ENCODE measurements at regions not wholly inside any gene's neighbourhood (a gene's known extent, or its start where the extent isn't known, plus 50 kb on each side); places are given as distances from the start of the nearest gene placed in this dataset.
"Not testable (repeated sequence)": the region's sequence is repeated elsewhere in the genome, so short reads cannot be mapped to it uniquely, and the experiment has no call there.

- intact Hi-C loops (cut with micrococcal nuclease; ENCODE audit: unreplicated experiment), result no loop called here
- no TSS peak for BruUV-seq (replicated peaks)
- no peak for TF ChIP-seq CTCF (conservative IDR thresholded peaks at IDR 0.05)
- TF ChIP-seq EZH2 (IDR thresholded peaks at IDR 0.05; ENCODE audit: low read depth), result no peak
- H3K4me1 ChIP-seq (replicated peaks; ENCODE audit: insufficient read depth), result no peaks in the 10 kb centered on the region
- no peaks in the 10 kb centered on the region for H3K36me3 ChIP-seq (ENCODE audit: low read depth)
- no peak overlapping the region for H3K4me3 ChIP-seq
- no peak for DNase-seq
- no peaks in the 10 kb centered on the region for H4K20me1 ChIP-seq (ENCODE audit: insufficient read depth)
- CTCF ChIA-PET, result no interaction called here
- no peaks in the 10 kb centered on the region for H3K27me3 ChIP-seq (ENCODE audit: insufficient read depth, low read depth)
- no peaks in the 10 kb centered on the region for H3F3A ChIP-seq (ENCODE audit: insufficient read depth, low read depth)
- H3K9me3 ChIP-seq (ENCODE audit: insufficient read depth, low read depth), result no peaks in the 10 kb centered on the region
- H3K4me2 ChIP-seq, result no peak overlapping the region
- no peak overlapping the region for H2AFZ ChIP-seq
- no peaks in the 10 kb centered on the region for H3K79me2 ChIP-seq (ENCODE audit: low read depth)
- POLR2A ChIA-PET (ENCODE audit: unreplicated experiment), result no interaction called here
- no peaks in the 10 kb centered on the region for H3K9me2 ChIP-seq (ENCODE audit: insufficient read depth)
- H3K27ac ChIP-seq, result no peak overlapping the region
Observed at GRCh38 chr15:35247150-35247549, 162.1 kb upstream of the NANOGP8 start.

DNA sequence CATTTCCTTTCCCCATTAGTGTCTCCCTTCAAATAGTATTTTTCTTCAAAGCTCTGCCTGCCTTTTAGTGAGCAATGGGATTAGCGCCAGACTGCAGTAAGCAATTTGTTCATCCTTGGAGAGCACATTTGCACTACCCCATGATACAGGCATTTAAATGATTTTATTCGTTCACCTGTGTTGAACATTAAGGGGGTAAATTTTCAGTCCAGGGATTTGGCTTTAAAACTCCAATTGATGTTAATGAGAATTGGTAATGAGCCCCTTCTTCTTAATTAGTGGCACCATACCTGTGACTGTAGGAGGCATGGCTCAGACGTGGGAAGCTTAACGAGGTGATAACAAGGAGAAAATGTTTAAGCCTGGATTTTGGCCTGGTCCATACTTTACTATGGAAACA, 161.4 kb upstream of the NANOGP8 start:
- no peaks in the 10 kb centered on the region for H4K20me1 ChIP-seq (ENCODE audit: insufficient read depth)
- no peak for DNase-seq
- CTCF ChIA-PET, result no interaction called here

GRCh38 chr15:35245681-35246080, 160.6 kb upstream of the NANOGP8 start:
- H3F3A ChIP-seq (ENCODE audit: insufficient read depth, low read depth); H3K4me2 ChIP-seq; DNase-seq; H2AFZ ChIP-seq; H3K36me3 ChIP-seq (ENCODE audit: low read depth); H3K9me2 ChIP-seq (ENCODE audit: insufficient read depth); intact Hi-C loops (cut with micrococcal nuclease; ENCODE audit: unreplicated experiment); H4K20me1 ChIP-seq (ENCODE audit: insufficient read depth); POLR2A ChIA-PET (ENCODE audit: unreplicated experiment); H3K4me3 ChIP-seq; H3K27ac ChIP-seq; H3K79me2 ChIP-seq (ENCODE audit: low read depth); H3K9me3 ChIP-seq (ENCODE audit: insufficient read depth, low read depth); BruUV-seq (replicated peaks); H3K27me3 ChIP-seq (ENCODE audit: insufficient read depth, low read depth); H3K4me1 ChIP-seq (replicated peaks; ENCODE audit: insufficient read depth): not testable (repeated sequence)
- CTCF ChIA-PET, result interaction anchor here (0.6 kb wide), 1 partner anchor 1888 kb away, joined by 4 read pairs; no protein-coding TSS in a partner anchor

More for the DNA sequence above, 161.4 kb upstream of the NANOGP8 start:
- POLR2A ChIA-PET (ENCODE audit: unreplicated experiment), result no interaction called here
- no peak overlapping the region for H3K4me2 ChIP-seq
- no peaks in the 10 kb centered on the region for H3K4me1 ChIP-seq (replicated peaks; ENCODE audit: insufficient read depth)
- no TSS peak for BruUV-seq (replicated peaks)
- H3K9me2 ChIP-seq (ENCODE audit: insufficient read depth), result no peaks in the 10 kb centered on the region
- TF ChIP-seq EZH2 (IDR thresholded peaks at IDR 0.05; ENCODE audit: low read depth) (no peak), CTCF (conservative IDR thresholded peaks at IDR 0.05) (no peak)
- intact Hi-C loops (cut with micrococcal nuclease; ENCODE audit: unreplicated experiment), result no loop called here
- no peaks in the 10 kb centered on the region for H3K27me3 ChIP-seq (ENCODE audit: insufficient read depth, low read depth)
- no peak overlapping the region for H3K27ac ChIP-seq
- H3K4me3 ChIP-seq, result no peak overlapping the region
- H3K36me3 ChIP-seq (ENCODE audit: low read depth), result no peaks in the 10 kb centered on the region
- no peak overlapping the region for H2AFZ ChIP-seq
- H3K79me2 ChIP-seq (ENCODE audit: low read depth), result no peaks in the 10 kb centered on the region
- H3K9me3 ChIP-seq (ENCODE audit: insufficient read depth, low read depth), result no peaks in the 10 kb centered on the region
- no peaks in the 10 kb centered on the region for H3F3A ChIP-seq (ENCODE audit: insufficient read depth, low read depth)

- no peak overlapping the region for H3K4me2 ChIP-seq
- no peak overlapping the region for H3K27ac ChIP-seq
Observed at GRCh38 chr15:35244227-35244626, 159.1 kb upstream of the NANOGP8 start.

More at GRCh38 chr15:35244227-35244626, 159.1 kb upstream of the NANOGP8 start:
- Histone ChIP-seq H3K9me3 (ENCODE audit: insufficient read depth, low read depth) (no peaks in the 10 kb centered on the region), H3K9me2 (ENCODE audit: insufficient read depth) (no peaks in the 10 kb centered on the region), H3K27me3 (ENCODE audit: insufficient read depth, low read depth) (no peaks in the 10 kb centered on the region), H3F3A (ENCODE audit: insufficient read depth, low read depth) (no peaks in the 10 kb centered on the region), H3K4me3 (no peak overlapping the region), H3K4me1 (replicated peaks; ENCODE audit: insufficient read depth) (no peaks in the 10 kb centered on the region), H3K36me3 (ENCODE audit: low read depth) (no peaks in the 10 kb centered on the region), H4K20me1 (ENCODE audit: insufficient read depth) (no peaks in the 10 kb centered on the region), H2AFZ (no peak overlapping the region), H3K79me2 (ENCODE audit: low read depth) (no peaks in the 10 kb centered on the region)
- ChIA-PET CTCF (no interaction called here), POLR2A (ENCODE audit: unreplicated experiment) (interaction anchor here (0.7 kb wide), 1 partner anchor 256 kb away, joined by 6 read pairs; no protein-coding TSS in a partner anchor)
- TF ChIP-seq CTCF (conservative IDR thresholded peaks at IDR 0.05) (no peak), EZH2 (IDR thresholded peaks at IDR 0.05; ENCODE audit: low read depth) (no peak)
- no TSS peak for BruUV-seq (replicated peaks)
- DNase-seq, result no peak
- intact Hi-C loops (cut with micrococcal nuclease; ENCODE audit: unreplicated experiment), result no loop called here
